ENCODE measurements at regions not wholly inside any gene's neighbourhood (a gene's known extent, or its start where the extent isn't known, plus 50 kb on each side); places are given as distances from the start of the nearest gene placed in this dataset.

DNA sequence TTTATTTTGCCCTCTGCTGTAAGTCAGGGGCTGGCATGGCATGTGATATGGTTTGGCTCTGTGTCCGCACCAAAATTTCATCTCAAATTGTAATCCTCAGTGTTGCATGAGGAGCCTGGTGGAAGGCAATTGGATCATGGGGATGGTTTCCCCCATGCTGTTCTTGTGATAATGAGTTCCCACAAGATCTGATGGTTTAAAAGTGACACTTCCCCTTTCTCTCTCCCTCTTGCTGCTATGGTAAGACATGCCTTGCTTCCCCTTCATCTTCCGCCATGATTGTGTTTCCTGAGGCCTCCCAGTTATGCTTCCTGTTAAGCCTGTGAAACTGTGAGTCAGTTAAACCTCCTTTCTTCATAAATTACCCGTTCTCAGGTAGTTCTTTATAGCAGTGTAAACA, 72.0 kb upstream of the MSX1 start:
- intact Hi-C loops (cut with DNase I; ENCODE audit: low total_unique reads): no loop called here
- Histone ChIP-seq H3K4me3 (no peak overlapping the region), H3K27ac (no peak overlapping the region), H3K9me3 (peaks cover 0 to 3% (median 0%) of the 10 kb centered on the region in 3 donors), H3K4me1 (peaks cover 0 to 3% (median 0%) of the 10 kb centered on the region in 4 donors), H3K36me3 (no peaks in the 10 kb centered on the region), H3K27me3 (no peaks in the 10 kb centered on the region)
- TF ChIP-seq, protein P1, sequence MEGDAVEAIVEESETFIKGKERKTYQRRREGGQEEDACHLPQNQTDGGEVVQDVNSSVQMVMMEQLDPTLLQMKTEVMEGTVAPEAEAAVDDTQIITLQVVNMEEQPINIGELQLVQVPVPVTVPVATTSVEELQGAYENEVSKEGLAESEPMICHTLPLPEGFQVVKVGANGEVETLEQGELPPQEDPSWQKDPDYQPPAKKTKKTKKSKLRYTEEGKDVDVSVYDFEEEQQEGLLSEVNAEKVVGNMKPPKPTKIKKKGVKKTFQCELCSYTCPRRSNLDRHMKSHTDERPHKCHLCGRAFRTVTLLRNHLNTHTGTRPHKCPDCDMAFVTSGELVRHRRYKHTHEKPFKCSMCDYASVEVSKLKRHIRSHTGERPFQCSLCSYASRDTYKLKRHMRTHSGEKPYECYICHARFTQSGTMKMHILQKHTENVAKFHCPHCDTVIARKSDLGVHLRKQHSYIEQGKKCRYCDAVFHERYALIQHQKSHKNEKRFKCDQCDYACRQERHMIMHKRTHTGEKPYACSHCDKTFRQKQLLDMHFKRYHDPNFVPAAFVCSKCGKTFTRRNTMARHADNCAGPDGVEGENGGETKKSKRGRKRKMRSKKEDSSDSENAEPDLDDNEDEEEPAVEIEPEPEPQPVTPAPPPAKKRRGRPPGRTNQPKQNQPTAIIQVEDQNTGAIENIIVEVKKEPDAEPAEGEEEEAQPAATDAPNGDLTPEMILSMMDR (IDR thresholded peaks at IDR 0.05): no peak
- DNase-seq: no peak

GRCh38 chr4:4784379-4784778, 75.1 kb upstream of the MSX1 start:
- TF ChIP-seq, protein P1 (IDR thresholded peaks at IDR 0.05): no peak

GRCh38 chr4:4783847-4784246, 75.6 kb upstream of the MSX1 start:
- Histone ChIP-seq H3K4me1 (no peaks in the 10 kb centered on the region), H3K4me3 (no peak overlapping the region), H3K27me3 (no peaks in the 10 kb centered on the region), H3K36me3 (no peaks in the 10 kb centered on the region), H3K9me3 (no peaks in the 10 kb centered on the region), H3K27ac (no peak overlapping the region)
- TF ChIP-seq, protein P1 (IDR thresholded peaks at IDR 0.05): no peak
- no peak for DNase-seq
- intact Hi-C loops (cut with DNase I; ENCODE audit: low total_unique reads): no loop called here

More at GRCh38 chr4:4784379-4784778, 75.1 kb upstream of the MSX1 start:
- Histone ChIP-seq H3K4me3 (no peak overlapping the region), H3K36me3 (no peaks in the 10 kb centered on the region), H3K27ac (no peak overlapping the region), H3K27me3 (no peaks in the 10 kb centered on the region), H3K4me1 (no peaks in the 10 kb centered on the region), H3K9me3 (no peaks in the 10 kb centered on the region)
- no peak for DNase-seq
- intact Hi-C loops (cut with DNase I; ENCODE audit: low total_unique reads): no loop called here

GRCh38 chr4:4782969-4783368, 76.5 kb upstream of the MSX1 start:
- no peaks in the 10 kb centered on the region for H3K4me1 ChIP-seq
- intact Hi-C loops (cut with DNase I; ENCODE audit: low total_unique reads): no loop called here
- no peak overlapping the region for H3K27ac ChIP-seq
- H3K27me3 ChIP-seq: no peaks in the 10 kb centered on the region
- no peaks in the 10 kb centered on the region for H3K9me3 ChIP-seq
- H3K4me3 ChIP-seq: no peak overlapping the region
- no peaks in the 10 kb centered on the region for H3K36me3 ChIP-seq
- DNase-seq: peak in 1 of 2 donors; percentile 49
- TF ChIP-seq, protein P1 (IDR thresholded peaks at IDR 0.05): no peak

GRCh38 chr4:4781936-4782707, 77.3 kb upstream of the MSX1 start:
- Histone ChIP-seq H3K36me3 (no peaks in the 10 kb centered on the region), H3K27me3 (no peaks in the 10 kb centered on the region), H3K27ac (no peak overlapping the region), H3K4me3 (no peak overlapping the region), H3K9me3 (no peaks in the 10 kb centered on the region), H3K4me1 (no peaks in the 10 kb centered on the region)
- TF ChIP-seq, protein P1 (IDR thresholded peaks at IDR 0.05): no peak
- no peak for DNase-seq
- intact Hi-C loops (cut with DNase I; ENCODE audit: low total_unique reads): no loop called here
